Limb (tissue), 2 donors: ENCODE measurements at regions not wholly inside any gene's neighbourhood (a gene's known extent, or its start where the extent isn't known, plus 50 kb on each side); places are given as distances from the start of the nearest gene placed in this dataset.

Experiments used
- DNase-seq, 2 donors: peaks; one replicate each; pipeline ENCODE4 v3.0.0-alpha.2; 2016; ENCODE audit errors: extremely low spot score in 2 of 2

DNA sequence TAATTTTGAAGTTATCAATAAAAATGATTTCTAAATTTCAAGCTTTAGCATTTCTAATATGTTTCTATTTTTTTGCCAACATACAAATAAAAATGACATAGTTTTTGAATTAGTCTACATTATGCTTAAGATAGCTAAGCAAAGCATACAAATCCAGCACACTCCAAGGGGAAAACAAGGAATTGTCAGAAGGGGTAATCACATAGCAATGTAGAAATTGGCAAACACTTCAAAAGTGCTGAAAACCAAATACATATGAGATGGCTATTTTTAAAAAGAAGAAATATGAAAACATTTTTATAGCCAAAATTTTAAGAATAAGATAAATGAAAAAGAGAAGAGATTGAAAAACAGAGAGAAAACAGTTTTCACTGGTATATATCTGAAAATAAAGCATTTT is 308.0 kb downstream of the SLC6A15 start:
- DNase-seq = peak in 1 of 2 donors; percentile 35

DNA sequence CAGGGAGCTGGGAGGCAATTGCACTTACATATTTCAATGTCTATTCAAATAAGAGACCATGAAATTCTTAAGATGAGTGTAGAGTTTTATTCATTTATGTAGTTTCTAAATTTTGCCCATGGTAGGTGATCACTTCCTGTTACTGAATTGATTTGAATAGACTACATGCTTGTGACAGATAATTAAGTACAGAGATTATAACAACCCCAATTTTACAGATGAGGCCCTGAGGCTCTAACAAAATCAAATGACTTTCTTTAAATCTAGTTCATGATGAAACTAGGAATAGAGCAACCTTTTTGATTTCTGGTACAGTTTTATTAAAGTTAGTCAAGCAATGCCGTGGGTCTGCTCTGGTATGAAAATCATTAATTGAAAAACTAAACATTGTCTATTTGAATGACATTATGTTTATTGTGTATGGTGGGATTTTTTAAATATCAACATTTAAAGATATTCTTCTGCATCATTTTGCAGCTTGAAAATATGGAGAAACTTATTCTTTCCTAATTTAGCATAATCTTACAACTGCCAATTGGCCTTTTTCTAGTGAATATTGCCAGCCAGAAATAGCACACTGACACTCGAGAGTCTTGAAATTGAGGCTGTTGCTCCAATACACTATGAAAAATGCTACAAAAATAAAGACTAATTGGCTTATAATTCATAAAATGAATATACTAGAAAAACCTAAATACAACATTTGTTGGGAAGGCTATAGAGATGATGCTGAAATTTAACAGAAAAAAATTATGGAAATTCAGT is 308.9 kb downstream of the SLC6A15 start:
- DNase-seq = no peak

DNA sequence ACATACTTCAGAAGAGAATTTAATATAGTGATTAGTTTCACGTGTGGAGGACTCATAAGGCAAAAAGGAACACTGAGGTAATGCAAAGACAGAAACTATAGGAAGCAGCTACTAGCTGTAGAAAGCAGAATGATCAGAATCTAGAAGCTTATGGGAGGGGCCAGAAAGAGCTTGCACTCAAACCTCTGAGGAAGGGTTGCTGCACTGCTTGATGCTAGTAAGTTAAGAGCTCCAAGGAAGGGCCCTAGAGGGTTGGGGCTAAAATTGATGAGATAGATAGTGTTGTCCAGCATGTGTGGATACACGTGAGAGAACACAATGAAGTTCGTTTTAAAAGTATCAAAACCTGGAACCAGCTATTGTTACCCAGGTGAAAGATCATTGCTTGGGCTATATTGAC is 311.1 kb downstream of the SLC6A15 start:
- DNase-seq = no peak

DNA sequence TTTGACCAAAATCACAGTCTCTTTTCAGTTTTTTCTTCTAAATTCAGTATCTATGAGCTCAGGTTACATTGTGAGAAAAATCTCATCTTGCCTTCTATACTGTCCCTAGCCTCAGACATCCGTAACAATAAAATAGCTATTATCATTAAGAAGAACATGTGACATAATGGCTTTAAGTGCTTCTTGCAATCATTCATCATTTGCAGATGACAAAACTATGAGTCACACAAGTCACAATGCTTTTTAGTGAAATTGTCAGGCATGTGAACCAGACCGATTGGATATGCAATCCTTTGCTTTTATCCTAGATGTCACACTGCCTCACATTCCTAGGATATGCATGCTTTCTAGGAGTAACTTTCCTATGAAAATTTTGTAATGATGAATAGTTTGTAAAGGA is 313.1 kb downstream of the SLC6A15 start:
- DNase-seq = no peak

DNA sequence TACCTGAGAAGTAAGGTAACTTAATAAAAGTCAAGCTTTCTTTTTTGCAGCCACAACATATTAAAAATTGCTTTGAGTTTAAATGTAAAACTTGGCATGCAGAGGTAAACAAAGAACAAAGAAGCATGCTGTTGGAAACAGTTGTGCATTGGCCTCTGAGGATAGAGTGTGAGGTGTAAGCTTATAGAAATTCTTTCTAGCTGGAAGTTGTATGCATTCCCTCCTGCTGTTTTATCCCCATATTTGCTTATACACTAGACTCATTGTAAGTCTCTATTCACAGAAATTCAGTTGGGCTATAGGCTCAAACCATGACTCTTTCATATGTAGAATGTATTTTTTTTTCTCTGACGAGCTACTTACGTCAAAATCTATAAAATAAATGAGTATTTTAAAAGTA is 316.3 kb downstream of the SLC6A15 start:
- DNase-seq = peak in 1 of 2 donors; percentile 59

DNA sequence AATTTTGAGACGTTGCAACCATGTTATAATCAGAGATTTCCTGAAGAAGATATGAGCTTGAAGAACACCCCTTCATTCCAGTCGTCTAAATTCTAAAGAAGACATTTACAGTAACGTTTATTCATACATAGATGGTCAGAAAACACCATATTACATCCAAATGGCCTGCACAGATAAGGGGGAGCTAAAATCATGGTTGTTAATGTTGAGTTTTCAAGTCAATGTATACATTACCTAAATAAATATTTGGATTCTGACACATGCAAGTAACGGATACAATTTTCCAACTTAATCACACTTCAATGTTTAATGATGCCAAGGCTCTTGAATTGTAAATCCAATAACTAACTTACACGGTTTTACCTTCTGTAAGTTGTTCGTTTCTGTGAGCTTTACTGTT is 318.4 kb downstream of the SLC6A15 start:
- no peak for DNase-seq

DNA sequence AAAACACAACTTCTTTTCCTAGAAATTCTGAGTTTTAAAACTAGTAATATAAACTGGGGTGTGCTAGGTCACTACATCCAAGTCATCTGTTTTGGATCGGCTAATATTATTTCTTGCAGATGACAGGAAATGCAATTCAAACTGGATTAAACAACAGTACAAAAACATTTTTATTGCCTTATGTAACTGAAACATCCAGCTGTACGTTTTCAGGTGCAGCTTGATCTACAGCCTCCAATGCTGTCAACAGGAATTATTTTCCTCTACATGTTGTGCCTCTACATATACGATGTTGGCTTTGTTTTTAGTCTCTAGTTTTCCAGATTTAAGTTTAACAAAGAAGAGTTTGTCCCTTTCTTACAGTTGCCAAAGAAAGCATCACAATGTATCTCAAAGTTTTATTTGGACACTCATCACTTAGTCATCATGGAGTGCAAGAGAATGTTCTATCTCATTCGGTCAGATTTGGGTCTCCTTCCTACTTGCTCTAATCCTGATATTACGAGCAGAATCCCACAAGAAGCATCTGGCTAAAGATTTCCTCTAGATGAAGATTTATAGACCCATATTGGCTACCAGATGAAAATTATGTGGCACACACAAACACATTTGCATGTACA is 326.7 kb downstream of the SLC6A15 start:
- DNase-seq = peak in 1 of 2 donors; percentile 52

DNA sequence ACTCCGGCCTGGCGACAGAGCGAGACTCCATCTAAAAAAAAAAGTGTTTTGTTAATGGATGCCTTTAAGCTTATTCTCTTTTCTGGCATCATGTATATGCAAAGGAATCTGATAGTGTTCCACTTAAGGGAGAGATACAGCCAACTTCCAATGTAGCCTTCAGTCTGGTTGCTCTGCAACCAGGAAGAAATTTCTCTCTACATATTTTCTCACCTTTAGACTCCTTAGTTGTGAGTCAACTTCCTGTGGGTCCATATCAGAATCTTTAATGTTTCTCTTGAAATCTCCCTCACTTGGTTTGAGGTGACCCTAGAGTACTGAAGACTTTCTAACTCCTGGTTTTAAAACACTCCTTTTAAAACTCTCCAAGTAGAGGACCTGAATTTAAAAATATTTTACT is 340.4 kb downstream of the SLC6A15 start:
- no peak for DNase-seq

DNA sequence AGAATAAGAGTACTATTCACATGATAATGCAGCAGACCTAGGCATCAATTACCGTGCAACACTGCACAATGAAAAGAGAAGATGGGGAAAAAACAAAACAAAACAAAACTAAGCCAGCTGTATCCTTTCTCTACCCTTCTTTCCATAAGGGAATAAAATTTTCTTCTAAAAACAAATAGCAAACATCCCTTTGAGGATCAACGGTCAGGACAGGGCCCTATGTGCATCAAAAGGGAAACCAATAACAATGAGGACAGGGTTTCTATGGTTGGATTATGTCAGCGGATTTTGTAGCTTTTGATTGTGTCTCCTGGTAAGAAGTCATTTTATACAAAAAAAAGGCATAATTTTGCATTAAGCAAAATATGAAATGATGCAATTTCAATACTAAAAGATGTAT is 350.3 kb downstream of the SLC6A15 start:
- DNase-seq = no peak

DNA sequence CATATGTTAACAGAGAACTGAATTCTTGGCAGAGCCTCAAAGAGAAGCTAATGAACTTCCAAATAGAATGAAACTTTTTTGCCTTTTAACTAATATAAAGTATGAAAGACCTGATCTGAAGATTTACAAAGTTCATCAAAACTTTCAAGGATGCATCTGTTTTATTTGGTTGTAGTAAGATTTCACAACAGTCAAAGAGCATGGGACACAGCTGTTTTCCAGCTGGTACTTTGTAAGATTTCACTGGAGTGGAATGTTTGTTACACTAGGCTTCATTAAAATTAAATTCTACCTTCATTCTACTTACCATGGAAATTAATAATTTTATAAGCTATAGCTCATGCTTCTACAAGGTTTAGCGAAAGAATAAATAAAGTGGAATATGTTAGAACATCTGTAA is 351.2 kb downstream of the SLC6A15 start:
- peak in 1 of 2 donors; percentile 61 for DNase-seq

DNA sequence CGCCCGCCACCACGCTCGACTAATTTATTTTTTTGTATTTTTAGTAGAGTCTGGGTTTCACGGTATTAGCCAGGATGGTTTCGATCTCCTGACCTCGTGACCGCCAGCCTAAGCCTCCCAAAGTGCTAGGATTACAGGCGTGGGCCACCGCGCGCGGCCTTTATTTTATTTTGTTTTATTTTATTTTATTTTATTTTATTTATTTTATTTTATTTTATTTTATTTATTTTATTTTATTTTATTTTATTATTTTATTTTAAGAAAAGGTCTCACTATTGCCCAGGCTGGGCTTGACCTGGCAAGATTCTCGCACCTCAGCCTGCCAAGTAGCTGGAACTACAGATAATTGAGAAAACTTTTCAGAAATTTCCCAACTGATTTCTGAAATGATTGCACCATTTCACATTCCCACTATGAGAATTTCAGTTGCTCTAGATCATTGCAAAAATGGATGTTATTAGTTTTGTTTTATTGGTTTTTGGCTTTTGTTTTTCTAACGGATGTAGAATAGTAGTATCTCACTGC is 358.3 kb downstream of the SLC6A15 start:
- DNase-seq = no peak

DNA sequence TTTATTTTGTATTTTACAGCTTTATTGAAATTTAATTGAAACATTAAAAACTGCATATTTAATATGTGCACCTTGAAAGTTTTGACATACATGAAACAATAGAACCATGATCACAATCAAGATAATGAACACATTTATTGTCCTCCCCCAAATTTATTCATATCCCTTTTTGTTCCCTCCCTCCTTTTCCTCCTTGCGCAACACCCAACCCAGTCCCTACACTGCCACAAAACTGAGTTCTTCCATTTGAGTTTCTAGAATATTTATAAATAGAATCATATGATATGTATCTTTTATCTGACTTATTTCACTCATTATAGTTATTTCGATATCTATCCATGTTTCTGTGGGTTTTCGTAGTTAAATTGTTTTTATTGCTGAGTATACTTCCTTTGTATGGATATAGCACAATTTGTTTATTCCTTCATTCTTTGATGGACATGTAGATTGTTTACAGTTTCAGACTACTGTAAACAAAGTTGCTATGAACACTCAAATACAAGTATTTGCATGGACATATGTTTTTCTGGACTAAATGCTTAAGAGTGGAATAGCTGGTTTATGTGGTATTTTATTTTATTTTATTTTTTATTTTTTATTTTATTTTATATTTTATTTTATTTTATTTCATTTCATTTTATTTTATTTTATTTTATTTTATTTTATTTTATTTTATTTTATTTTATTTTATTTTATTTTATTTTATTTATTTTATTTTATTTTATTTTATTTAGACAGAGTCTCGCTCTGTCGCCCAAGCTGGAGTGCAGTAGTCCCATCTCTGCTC is 359.1 kb downstream of the SLC6A15 start:
- no peak for DNase-seq

DNA sequence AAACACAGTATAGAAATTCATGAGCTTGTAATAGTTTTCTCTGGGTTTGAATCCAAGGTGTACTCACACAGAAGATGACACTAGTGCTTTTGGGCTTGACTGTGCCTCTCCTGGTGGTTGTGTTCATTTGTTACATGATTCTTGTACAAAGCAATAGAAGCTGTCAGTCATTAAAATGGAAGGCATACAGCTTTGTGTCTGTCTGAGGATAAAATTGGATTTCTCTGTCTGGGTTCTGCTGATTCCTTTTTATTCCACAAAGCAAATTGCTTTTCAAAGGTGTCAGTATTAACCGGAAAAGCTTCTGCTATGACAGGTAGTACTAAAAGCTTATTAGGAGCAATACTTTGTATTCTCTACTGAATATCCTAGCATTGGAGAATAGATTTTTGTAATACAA is 361.2 kb downstream of the SLC6A15 start:
- no peak for DNase-seq

DNA sequence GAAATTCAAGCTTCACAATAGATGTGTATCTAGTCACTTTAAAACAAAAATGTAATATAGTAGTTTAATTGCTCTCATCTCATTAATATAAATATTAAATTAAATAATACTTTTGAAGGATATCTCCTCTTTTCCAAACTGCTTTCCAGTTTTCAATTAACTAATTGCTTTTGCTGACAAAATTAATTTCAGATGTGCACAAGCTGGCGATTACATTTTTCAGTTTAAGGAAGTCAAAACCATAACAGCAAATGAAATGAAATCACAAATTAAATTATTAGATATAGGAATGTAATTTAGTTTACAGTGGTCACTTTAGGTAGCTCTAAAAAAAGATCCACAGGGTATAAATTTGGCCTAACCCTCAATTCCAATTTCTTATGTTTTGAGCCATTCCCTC is 362.1 kb downstream of the SLC6A15 start:
- DNase-seq = no peak

DNA sequence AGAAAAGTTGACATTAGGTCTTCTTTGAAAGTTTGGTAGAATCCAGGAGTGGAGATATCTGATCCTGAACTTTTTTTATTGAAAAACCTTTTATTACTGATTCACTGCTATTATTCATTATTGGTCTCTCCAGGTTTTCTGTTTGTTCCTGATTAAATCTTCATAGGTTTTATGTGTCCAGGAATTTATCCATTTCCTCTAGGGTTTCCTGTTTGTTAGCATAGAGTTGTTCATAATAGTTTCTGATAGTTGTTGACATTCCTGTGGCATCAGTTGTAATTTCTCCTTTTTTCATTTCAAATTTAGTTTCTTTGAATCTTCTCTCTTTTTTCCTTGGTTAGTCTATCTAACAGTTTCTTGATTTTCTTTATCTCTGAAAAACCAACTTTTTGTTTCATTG is 370.3 kb downstream of the SLC6A15 start:
- DNase-seq = no peak

DNA sequence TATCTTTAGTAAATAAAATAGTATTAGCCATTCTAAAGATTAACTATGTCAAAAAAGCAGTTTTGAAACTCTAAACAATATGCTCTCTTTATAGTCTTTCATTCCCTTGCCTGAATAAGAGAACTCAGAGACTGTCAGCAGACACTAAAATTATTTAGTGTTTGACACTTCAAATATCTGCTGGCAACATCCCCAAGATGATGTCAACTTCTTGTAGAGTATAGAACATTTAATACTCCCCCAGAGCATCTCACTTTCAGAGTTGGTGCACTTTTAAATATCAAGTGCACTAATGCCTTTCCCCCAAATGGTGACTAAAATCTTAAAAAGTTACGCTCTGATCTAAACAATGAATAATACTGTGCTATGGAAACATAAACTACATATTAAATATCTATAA is 374.9 kb downstream of the SLC6A15 start:
- peak in 1 of 2 donors; percentile 54 for DNase-seq

DNA sequence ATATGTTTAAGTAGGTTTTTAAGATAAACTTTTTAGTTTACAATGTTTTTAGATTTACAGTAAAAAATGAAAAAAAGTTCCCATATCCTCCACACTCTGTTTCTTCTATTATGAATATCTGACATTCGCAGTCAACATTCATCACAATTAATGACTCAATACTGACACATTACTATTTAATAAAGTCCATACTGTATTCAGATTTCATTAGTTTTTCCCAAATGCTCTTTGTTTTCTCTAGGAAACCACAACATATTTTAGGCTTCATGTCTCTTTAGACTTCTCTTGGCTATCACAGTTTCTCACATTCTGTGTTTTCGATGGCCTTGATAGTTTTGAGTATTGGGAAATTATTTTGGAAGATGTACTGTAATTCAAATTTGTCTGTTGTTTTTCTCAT is 399.8 kb downstream of the SLC6A15 start:
- DNase-seq = no peak

DNA sequence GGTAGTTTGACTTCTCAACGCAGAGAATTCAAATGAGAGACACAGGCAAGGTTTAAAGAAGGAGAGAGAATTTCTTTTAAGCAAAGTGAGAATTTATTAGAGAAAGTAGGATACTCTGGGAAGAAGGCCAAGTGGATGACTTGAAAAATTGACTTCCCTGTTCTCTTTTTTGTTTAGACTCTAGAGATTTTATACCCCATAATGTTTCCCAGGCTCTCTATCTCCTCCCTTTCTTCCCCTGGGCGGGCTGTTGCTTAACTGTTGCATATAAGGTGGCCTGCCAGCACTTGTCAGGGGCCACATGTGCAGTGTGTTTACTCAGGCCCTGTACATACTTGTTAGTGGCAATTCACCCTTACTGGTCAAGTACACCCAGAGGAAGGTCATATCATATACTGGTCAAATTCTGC is 403.7 kb downstream of the SLC6A15 start:
- peak in 1 of 2 donors; percentile 25 for DNase-seq

DNA sequence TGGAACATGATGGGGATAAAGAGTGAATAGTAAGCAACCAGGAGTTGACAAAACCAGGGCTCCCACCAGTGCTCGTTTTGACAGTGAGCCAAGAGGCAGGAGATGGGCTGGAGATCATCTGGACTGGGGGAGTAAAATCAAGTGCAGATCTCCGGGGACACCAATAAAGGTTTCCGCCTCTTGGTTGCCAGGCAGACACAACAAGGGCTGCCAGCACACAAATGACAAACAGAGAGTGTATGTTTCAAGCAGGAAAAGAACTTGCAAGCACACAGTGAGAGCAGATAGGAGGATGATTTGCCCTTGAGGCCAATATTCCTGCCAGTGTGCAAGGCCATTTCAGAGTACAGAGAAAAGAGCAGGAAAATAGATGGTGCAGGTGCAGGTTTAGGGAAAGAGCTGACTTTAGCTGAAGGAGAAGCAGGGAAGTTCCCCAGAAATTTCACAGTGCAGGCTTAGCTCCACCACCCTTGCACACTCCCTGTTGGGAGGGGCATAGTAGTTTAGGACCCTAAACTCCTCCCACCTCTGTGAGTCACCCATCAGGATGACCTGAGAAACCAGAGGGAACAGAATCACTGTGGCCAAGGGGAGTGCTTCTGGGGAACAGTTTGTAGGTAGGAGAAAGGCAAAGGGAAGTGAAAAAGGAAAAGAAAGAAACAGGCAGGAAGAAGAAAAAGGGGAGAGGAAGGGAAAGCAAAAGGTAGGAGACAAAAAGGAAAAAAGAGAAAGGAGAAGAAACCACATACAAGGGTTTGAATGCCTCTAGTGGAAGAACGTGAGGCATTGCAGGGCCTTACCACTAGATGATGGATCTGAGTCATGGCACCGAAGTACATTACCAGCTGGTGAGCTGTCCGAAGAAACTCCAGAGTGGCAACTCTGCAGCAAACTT is 404.4 kb downstream of the SLC6A15 start:
- DNase-seq = peak; percentile 45 to 52

DNA sequence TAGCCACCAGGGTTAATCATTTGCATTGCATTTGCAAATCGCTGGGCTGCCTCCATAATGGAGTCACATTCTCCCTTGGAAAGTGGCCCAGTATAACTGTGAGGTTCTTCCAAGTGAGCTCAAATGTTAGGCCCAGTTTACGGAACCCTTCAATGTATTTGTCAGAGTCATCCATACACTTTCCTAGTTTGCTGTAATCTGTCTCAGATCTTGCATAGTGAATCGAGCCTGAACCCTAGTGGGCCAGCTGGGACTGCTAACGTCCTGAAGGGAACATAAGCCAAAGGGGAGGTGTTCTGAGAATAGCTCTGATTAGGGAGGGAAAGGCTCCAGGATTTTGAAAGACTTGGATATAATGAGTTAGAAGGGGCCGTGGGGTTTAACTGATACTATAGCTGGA is 406.3 kb downstream of the SLC6A15 start:
- peak in 1 of 2 donors; percentile 46 for DNase-seq
